ENCODE measurements at regions not wholly inside any gene's neighbourhood (a gene's known extent, or its start where the extent isn't known, plus 50 kb on each side); places are given as distances from the start of the nearest gene placed in this dataset.

- H4K20me1 ChIP-seq (ENCODE audit: low read depth), result no peaks in the 10 kb centered on the region
- no peaks in the 10 kb centered on the region for H3K4me1 ChIP-seq
- no peak overlapping the region for H2AFZ ChIP-seq (replicated peaks)
- H3K27me3 ChIP-seq, result no peaks in the 10 kb centered on the region
- no peaks in the 10 kb centered on the region for H3K9me3 ChIP-seq (ENCODE audit: low read depth)
- no peak for DNase-seq (ENCODE audit: low spot score)
- peaks cover 5% of the 10 kb centered on the region for H3K9me3 Mint-ChIP-seq
- no peak overlapping the region for H3K27ac ChIP-seq
- no peak overlapping the region for H3K4me3 ChIP-seq
- H3K27ac Mint-ChIP-seq, result peak overlapping the region; percentile 92
- H3K4me3 Mint-ChIP-seq, result no peak overlapping the region
- no peaks in the 10 kb centered on the region for H3K36me3 Mint-ChIP-seq
- H3K79me2 ChIP-seq (ENCODE audit: low read depth), result no peaks in the 10 kb centered on the region
- H3F3A ChIP-seq (ENCODE audit: low read depth), result no peaks in the 10 kb centered on the region
- no peaks in the 10 kb centered on the region for H3K36me3 ChIP-seq
- H3K9ac ChIP-seq, result no peak overlapping the region
- no peak overlapping the region for H3K4me2 ChIP-seq
- peaks cover 15% of the 10 kb centered on the region for H3K27me3 Mint-ChIP-seq (ENCODE audit: insufficient read depth, low read depth)
- H3K4me1 Mint-ChIP-seq, result peaks cover 17% of the 10 kb centered on the region
- TF ChIP-seq CTCF (IDR thresholded peaks at IDR 0.05) (no peak), EZH2phosphoT487 (IDR thresholded peaks at IDR 0.05) (no peak), EZH2 (IDR thresholded peaks at IDR 0.05) (no peak)
Observed at GRCh38 chr18:8501044-8501443, 108.2 kb upstream of the RAB12 start.

GRCh38 chr18:8503248-8503647 is 106.0 kb upstream of the RAB12 start:
- no peaks in the 10 kb centered on the region for H3K79me2 ChIP-seq (ENCODE audit: low read depth)
- Mint-ChIP-seq H3K4me1 (peaks cover 17% of the 10 kb centered on the region), H3K36me3 (no peaks in the 10 kb centered on the region), H3K9me3 (peaks cover 7% of the 10 kb centered on the region), H3K27me3 (ENCODE audit: insufficient read depth, low read depth) (peaks cover 8% of the 10 kb centered on the region), H3K4me3 (no peak overlapping the region), H3K27ac (no peak overlapping the region)
- no peak overlapping the region for H3K4me3 ChIP-seq
- no peak for DNase-seq (ENCODE audit: low spot score)
- no peaks in the 10 kb centered on the region for H3K36me3 ChIP-seq
- TF ChIP-seq EZH2 (IDR thresholded peaks at IDR 0.05) (no peak), EZH2phosphoT487 (IDR thresholded peaks at IDR 0.05) (no peak), CTCF (IDR thresholded peaks at IDR 0.05) (no peak)
- H3K9ac ChIP-seq, result no peak overlapping the region
- H3K27me3 ChIP-seq, result no peaks in the 10 kb centered on the region
- no peaks in the 10 kb centered on the region for H3K9me3 ChIP-seq (ENCODE audit: low read depth)
- H4K20me1 ChIP-seq (ENCODE audit: low read depth), result no peaks in the 10 kb centered on the region
- no peaks in the 10 kb centered on the region for H3F3A ChIP-seq (ENCODE audit: low read depth)
- H2AFZ ChIP-seq (replicated peaks), result no peak overlapping the region
- no peak overlapping the region for H3K27ac ChIP-seq
- H3K4me1 ChIP-seq, result no peaks in the 10 kb centered on the region
- no peak overlapping the region for H3K4me2 ChIP-seq

- Histone ChIP-seq H3F3A (ENCODE audit: low read depth) (no peaks in the 10 kb centered on the region), H3K36me3 (no peaks in the 10 kb centered on the region), H3K4me2 (no peak overlapping the region), H4K20me1 (ENCODE audit: low read depth) (no peaks in the 10 kb centered on the region), H3K4me1 (no peaks in the 10 kb centered on the region), H3K79me2 (ENCODE audit: low read depth) (no peaks in the 10 kb centered on the region), H3K9me3 (ENCODE audit: low read depth) (no peaks in the 10 kb centered on the region), H3K27me3 (no peaks in the 10 kb centered on the region), H3K9ac (no peak overlapping the region), H3K27ac (no peak overlapping the region), H3K4me3 (no peak overlapping the region), H2AFZ (replicated peaks) (no peak overlapping the region)
- no peak overlapping the region for H3K4me3 Mint-ChIP-seq
- peaks cover 17% of the 10 kb centered on the region for H3K4me1 Mint-ChIP-seq
- H3K27ac Mint-ChIP-seq, result no peak overlapping the region
- no peaks in the 10 kb centered on the region for H3K36me3 Mint-ChIP-seq
- no peak for DNase-seq (ENCODE audit: low spot score)
- peaks cover 3% of the 10 kb centered on the region for H3K9me3 Mint-ChIP-seq
- peaks cover 8% of the 10 kb centered on the region for H3K27me3 Mint-ChIP-seq (ENCODE audit: insufficient read depth, low read depth)
- TF ChIP-seq EZH2 (IDR thresholded peaks at IDR 0.05) (no peak), CTCF (IDR thresholded peaks at IDR 0.05) (no peak), EZH2phosphoT487 (IDR thresholded peaks at IDR 0.05) (no peak)
Observed at GRCh38 chr18:8504424-8504823, 104.8 kb upstream of the RAB12 start.

All from neural progenitor cell (in vitro differentiated cells).